HuH-7 (cell line): ENCODE measurements at regions not wholly inside any gene's neighbourhood (a gene's known extent, or its start where the extent isn't known, plus 50 kb on each side); places are given as distances from the start of the nearest gene placed in this dataset.

ENCODE experiments used
- DNase-seq: peaks from one replicate; pipeline ENCODE4 v3.0.0; 2011; ENCODE audit warnings: low spot score

DNA sequence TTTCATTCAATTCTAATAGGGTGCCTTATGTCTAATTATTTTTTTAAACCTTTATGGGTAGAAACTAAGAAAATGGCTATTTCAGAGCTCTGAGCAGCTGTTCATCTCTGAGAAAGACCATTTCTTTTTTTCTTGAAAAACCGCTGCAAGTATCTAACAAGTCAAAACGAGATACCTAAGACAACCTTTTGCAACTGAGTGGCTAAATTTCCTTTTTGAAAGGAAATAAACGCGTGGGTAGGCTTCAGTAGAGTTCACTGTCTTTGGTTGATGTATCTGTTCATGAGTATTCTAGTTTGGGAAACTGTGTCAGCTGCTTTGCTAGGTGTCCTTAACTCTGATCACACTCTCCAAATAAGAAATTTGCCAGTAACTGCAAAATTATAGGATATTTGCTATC lies 104.3 kb upstream of the LINC00305 start:
- no peak for DNase-seq

DNA sequence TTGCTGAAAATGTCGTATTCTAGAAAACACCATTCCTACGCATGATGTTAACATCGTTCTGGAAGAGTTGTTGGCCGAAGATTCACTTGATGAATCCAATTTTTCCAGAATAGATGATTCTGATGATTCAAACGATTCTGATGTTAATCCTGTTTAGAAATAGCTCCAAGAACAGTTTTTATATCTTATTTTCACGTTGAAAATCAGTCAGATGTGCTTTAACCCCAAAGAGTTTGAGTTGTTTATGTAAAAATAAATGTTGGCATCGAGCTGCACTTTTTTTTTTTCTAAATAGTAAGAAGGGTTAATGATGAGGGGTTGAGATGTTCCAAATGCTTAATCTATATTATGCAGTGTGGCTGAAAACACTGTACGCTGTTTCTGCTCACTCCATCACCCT lies 99.9 kb upstream of the LINC00305 start:
- DNase-seq: no peak

DNA sequence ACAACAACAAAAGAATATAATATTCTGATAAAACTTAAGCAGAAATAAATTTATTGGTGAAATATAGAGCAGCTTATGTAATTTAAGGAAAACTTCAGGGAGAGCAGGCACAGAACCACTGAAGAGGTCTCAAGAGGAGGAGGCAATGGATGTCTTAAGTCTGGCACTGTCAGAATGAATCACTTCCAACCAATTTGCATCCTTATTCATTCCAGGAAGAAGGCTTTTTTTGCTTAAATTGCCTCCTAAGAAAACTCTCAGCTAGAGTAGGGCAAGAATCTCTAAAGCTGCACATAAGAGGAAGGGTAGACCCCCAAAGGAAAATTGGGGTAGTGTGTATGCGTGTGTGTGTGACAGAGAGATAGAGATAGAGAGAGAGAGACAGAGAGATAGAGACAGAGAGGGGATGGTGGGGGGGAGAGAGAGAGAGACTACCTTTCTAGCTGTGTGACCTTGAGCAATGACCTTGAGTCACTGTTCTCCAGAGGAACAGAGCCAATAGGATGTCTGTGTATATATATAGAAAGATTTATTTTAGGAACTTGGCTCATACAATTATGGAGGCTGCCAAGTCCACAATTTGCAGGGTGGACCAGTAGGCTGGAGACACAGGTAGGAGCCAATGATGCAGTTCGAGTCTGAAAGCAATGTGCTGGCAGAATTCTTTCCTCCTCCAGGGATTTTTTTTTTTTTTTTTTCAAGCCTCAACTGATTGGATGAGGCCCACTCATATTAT lies 96.4 kb upstream of the LINC00305 start:
- no peak for DNase-seq

DNA sequence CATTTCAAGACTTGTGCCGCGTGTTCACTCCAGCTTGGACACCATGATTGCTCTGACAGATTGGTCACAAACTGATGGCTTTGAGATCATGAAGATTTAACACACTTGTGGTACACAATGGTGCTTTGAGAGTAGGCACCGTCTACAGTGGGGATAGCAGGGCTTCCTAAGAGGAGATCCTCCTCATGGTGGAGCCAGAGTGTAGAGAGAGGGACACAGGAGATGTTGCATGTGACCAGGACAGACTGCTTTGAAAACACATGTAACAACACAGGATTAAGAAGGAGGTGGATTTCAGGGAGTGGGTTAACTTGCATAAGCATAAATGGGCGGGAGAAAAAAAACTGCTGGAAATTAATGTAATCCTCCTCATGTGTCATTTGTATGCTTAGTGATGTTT lies 95.7 kb upstream of the LINC00305 start:
- peak; percentile 4 for DNase-seq

DNA sequence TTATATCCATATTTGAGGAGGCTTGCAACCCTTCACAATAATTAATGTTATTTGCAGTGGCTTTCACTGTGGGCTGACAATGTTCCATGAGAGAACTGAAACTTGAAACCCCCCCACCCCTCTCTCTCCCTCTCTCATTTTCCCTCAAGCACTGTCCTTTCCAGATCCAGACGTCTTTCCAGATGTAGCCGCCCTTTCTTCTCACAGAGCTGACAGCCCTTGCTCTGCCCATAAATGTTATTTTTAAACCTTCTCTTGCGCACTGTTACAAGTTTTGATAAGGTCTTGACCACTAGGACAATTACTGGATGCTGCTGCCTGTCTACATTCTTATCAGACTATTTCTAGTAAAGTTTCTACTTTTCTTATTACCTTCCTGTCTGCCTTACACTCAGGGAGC lies 91.4 kb upstream of the LINC00305 start:
- no peak for DNase-seq

DNA sequence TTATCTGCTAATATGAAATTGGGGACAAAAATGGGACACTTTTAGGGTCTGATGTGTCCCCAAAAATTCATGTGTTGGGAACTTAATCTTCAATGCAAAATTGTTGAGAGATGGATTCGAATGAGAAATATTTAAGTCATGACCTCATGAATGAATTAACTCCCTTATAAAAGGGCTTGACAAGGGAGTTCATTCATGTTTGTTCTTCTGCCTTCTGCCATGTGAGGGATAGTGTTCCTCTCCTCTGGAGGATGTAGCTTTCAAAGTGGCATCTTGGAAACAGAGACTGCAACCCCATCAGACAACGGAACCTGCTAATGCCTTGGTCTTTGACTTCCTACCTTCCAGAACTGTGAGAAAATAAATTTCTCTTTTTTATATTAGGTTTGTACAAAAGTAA lies 89.2 kb upstream of the LINC00305 start:
- no peak for DNase-seq

DNA sequence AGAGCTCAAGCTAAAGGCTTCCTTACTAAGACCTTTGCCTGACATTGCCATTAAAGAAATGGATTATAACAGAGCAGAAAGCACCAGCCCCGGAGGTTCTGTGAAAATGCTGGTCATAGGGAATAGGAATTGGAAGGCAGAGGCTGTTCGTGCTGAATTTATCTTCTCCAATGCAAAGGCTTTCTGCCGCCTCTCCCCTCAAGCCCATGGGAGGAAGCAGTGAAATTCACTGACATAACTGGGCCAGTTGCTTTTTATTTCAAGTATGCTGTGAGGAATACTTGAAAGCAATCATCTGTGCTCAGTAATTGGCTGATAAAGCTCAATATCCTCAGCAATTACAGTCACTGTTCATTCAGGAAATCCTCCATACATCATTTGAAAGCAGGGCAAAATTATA lies 85.4 kb upstream of the LINC00305 start:
- no peak for DNase-seq

DNA sequence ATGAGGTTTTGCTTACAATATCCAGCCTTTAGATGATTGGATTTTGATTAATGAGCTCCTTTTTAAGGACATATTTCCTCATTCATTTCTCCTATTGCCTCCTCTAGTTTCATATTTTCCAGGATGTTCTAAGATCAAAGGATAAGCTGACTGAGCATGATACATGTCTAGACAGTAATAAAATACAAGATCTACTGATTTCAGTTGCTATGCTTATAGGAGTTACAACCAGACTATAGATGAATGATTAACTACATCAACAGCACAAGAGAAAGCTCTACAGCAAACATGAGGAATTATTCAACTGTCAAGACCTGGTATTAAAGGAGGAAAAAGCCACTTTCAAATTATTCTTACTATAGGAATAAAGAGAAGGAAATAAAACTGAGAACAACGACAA lies 85.0 kb upstream of the LINC00305 start:
- no peak for DNase-seq

DNA sequence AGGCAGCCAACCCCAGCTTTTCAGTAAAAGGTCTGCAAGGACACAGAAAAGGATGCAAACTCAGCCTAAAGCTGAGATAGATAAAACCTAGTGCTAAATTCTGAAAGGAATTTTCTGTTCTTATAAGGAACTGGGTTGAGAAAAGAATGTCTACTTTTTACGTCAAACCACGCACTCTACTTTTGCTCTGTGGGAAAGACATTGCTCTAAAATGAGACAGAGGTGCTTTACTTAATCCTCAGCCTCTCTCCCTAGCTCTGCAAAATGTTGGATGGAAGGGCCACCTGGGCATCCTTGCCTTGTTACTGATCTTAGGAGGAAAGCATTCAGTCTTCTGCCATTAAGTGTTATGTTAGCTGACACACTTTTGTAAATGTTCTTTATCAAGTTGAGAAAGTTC lies 72.1 kb upstream of the LINC00305 start:
- no peak for DNase-seq

DNA sequence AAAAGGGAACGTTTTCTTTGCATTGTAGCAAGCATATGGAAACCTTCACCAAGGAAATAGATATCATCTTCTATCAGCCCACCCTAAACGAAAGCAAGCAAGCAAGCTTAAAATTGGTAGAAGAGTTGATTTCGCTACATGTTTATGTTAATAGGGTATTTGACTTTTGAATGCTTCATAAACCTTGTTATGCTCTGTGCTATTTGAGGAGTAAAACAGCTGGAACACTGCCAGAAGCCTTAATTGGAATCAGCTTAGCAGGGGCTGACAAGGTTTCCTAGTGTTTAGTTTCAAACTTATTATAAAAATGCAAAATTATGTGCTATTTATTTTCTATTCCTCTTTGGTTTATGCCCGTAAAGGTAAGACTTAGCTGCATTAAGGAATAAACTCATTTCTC lies 70.6 kb upstream of the LINC00305 start:
- no peak for DNase-seq

DNA sequence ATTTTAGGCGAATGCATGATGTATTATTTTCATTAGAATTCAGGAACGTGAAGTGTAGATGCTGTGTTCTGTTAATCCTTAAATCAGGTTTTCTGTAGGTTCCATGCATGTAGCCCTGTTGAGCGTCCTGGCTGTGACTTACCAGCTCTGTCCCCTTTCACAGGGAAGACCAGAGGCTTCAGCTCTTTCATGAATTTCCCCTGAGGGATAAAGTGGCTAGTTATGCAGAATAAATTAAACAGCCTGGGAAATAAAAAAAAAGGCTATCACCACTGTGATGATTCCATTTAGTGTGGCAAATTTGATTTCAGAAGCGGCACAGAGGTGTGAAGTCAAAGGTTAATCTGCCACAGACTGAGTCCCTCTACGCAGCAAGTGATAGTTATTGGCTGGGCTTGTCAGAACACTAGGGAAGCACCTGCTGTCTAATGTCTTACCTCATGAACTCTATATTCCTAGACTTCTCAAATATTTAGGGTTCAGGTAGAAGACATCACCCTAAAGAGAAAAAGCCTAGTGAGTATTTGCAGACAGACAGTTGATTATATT lies 61.6 kb upstream of the LINC00305 start:
- no peak for DNase-seq

DNA sequence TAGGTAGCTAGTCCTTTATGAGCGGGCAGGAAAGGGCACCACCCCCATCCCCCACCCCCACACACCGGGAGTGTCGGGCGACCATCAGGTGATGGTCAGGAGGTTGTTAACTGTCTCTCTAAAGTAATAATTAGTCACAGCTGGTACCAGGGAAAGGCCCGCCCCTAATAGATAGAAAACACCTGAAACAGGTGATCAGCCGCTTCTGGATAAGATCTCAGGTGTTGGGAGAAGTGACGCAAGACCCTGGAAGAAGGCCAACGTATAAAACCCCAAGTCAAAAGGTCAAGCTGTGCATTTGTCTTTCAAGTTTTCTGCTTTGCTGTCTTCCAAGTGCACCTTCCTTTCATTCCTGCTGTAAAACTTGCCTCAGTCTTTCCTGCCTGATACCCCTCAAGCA lies 59.6 kb upstream of the LINC00305 start:
- no peak for DNase-seq

DNA sequence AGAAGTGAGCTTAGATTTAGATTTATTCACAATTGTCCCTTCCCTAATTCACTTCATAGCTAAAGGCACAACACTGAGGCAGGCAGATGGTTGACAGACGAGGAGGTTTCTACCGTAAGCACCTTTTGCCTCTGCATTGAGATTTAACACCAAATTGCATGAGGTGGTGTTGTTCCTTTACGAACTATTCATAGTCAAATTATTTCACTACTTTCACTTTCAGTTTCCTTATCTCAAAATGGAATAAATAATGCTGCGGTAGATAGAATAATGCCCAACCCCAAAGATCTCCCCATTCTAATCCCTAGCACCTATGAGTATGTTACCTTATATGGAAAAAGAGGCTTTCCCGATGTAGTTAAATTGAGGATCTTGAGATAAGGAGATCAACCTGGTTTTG lies 58.9 kb upstream of the LINC00305 start:
- DNase-seq: no peak

DNA sequence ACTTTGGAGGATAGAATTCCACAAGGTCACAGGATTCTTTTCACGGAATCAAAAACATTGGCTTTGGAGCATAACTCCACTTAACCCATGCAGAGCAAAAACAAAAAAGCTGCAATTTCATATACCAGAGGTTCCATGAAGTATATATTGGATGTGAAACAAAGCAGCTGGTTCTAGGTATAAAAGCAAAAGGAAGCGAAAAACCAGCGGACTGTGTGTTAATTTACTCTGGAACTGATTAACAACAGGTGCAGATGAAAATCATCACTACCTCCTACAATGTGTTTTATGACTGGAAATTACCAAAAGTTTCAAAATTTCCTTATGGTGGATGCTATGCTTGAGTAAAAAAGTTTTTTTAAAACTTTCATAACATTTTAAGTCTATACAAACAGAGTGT lies 54.4 kb upstream of the LINC00305 start:
- no peak for DNase-seq

DNA sequence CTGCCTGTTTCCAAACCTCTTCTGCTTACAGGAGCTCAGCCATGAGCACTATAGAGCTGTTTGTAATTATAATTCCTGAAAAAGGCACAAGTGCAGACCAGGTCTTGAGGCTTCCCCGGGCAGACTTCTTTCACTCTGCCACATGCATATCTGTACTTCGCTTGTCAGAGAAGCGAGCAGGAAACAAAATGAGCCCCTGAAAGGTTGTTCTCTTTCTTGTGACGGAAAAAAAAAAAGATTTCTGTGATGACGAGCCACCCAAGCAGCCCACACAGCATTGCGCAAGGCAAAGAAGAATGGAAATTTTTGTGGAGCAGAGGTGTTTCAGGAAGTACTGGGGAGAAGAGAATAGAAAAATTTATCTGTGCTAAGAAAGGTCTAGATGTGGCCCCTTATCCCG lies 54.0 kb upstream of the LINC00305 start:
- no peak for DNase-seq

DNA sequence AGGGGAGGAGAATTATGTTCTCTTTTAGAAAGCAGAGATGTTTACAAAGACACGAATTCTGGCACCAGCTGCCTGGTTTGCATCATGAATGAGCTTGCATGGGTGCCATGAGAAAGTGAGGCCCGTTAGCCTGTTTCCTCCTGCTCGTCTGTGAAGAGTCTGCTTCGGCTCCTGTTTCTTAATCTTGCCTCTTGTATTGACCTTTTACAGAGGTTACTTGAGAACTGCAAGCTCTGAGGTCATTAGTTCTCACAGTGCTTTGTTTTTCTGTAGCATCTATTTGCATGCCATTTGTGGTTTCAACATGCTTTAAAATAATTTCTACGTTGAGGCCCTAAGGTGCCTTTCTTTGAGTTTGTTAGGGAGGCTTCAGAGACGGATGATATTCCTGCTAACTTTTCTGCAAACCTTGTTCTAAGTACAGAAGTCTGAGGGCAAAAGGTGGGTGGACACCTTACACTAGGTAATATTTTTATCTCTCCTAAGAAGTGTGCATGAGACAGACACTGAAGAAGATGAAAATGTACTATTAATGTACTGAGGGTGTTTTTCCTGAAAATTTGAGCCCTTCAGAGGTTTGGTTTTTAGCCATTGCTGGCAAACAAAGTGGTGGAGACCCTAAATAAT lies 53.4 kb upstream of the LINC00305 start:
- DNase-seq: no peak

DNA sequence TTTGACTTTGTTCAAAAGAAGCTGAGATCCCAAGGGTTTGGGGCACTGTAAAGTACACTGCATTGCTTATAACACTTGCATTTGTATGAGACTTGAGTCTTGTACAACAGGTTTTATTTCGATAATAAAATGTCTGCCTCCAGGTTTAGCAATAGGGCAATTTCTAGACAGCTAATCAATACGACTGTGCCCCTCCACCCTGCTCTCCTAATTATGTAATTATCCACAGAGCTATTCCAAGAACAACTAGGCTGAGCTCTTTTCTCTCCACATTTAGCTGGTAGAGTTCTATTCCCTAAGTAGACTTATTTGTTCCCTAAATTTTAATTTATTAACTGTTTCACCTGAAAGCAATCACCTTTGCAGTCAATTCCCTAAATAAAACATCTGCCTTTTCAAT lies 52.9 kb upstream of the LINC00305 start:
- DNase-seq: no peak

DNA sequence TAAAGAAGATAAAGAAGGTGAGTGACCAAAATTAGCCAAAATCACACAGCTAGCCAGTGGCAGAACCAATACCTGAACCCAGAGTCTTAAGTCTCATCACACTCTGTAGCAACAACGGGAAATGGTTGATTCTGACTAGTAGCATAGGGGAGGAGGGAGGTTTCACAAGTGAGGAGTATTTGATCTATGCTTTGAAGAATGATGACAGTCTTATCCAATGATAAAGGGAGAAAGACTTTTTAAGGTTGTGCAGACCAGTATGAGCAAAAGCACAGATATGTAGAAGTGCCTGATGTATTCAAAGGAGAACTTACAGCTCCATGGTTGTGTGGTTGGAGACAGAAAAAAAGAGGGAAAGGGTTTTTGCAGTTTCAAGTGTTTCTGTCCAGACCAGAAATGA lies 50.7 kb upstream of the LINC00305 start:
- DNase-seq: no peak
